ENCODE measurements at regions not wholly inside any gene's neighbourhood (a gene's known extent, or its start where the extent isn't known, plus 50 kb on each side); places are given as distances from the start of the nearest gene placed in this dataset.

DNA sequence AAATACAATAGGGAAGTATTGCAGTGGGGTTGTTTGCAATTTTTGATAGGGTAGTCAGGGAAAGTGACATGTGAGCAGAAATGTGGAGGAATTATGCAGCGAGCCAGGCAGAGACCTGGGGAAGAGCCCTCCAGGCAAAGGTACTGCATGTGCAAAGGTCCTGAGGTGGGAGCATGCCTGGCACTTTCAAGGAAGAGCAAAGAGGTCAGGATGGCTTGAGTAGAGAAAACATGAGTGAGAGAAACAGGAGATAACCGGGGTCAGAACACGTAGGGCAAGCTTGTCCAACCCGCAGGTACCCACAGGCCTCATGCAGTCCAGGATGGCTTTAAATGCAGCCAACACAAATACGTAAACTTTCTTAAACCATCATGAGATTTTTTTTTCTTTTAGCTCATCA lies 71.0 kb downstream of the COQ2 start:
- peaks cover 9% of the 10 kb centered on the region for H3K4me1 Mint-ChIP-seq (ENCODE audit: low read depth)
- H3K36me3 Mint-ChIP-seq (ENCODE audit: low read depth), result no peaks in the 10 kb centered on the region
- H3K27ac Mint-ChIP-seq (ENCODE audit: unreplicated experiment), result no peak overlapping the region
- DNase-seq (ENCODE audit: low spot score), result no peak
- TF ChIP-seq, protein P1, sequence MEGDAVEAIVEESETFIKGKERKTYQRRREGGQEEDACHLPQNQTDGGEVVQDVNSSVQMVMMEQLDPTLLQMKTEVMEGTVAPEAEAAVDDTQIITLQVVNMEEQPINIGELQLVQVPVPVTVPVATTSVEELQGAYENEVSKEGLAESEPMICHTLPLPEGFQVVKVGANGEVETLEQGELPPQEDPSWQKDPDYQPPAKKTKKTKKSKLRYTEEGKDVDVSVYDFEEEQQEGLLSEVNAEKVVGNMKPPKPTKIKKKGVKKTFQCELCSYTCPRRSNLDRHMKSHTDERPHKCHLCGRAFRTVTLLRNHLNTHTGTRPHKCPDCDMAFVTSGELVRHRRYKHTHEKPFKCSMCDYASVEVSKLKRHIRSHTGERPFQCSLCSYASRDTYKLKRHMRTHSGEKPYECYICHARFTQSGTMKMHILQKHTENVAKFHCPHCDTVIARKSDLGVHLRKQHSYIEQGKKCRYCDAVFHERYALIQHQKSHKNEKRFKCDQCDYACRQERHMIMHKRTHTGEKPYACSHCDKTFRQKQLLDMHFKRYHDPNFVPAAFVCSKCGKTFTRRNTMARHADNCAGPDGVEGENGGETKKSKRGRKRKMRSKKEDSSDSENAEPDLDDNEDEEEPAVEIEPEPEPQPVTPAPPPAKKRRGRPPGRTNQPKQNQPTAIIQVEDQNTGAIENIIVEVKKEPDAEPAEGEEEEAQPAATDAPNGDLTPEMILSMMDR (IDR thresholded peaks at IDR 0.05), result no peak
- peaks cover 5% of the 10 kb centered on the region for H3K9me3 Mint-ChIP-seq (ENCODE audit: low read depth)
- no peak overlapping the region for H3K4me3 Mint-ChIP-seq (ENCODE audit: unreplicated experiment)
- H3K27me3 Mint-ChIP-seq (ENCODE audit: low read depth), result no peaks in the 10 kb centered on the region

DNA sequence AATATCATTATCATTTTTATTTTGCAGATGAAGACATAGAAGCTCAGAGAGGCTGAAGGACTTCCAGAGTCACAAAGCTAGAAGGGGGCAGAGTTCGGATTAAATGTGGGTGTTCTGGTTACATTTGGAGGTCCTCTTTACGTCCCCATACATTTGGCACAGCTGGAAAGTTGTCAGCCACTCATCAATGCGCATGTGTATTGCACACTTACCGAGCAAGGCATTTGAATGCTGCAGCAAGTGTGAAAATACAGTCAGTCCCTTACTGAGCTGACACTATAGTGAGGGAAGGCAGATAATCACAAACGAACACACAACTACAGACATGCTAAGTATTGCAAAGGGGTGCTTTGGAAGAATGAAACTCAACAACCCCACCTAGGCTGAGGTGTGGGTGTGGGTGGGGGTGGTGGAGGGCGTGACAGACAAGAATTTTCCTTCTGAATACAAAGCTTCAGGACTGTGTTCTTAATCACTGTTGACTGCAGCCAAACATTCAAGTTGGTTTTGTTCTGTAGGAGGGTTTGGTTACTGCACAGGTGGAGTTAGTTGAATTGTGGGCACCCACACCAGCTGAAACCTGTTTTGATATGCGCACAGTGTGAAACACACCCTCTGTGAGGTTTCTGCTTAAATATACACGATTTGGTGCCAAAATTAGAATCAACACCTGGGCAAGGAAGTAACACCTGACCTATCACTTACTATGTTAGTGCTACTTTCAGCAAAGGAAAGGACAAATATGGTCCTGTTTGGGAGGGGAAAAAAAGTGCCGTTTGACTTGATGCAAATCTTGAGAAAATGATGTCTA lies 72.4 kb downstream of the COQ2 start:
- no peak overlapping the region for H3K27ac Mint-ChIP-seq (ENCODE audit: unreplicated experiment)
- peaks cover 9% of the 10 kb centered on the region for H3K9me3 Mint-ChIP-seq (ENCODE audit: low read depth)
- H3K4me3 Mint-ChIP-seq (ENCODE audit: unreplicated experiment), result no peak overlapping the region
- no peaks in the 10 kb centered on the region for H3K36me3 Mint-ChIP-seq (ENCODE audit: low read depth)
- no peaks in the 10 kb centered on the region for H3K27me3 Mint-ChIP-seq (ENCODE audit: low read depth)
- H3K4me1 Mint-ChIP-seq (ENCODE audit: low read depth), result peaks cover 12% of the 10 kb centered on the region
- DNase-seq (ENCODE audit: low spot score), result no peak
- TF ChIP-seq, protein P1 (IDR thresholded peaks at IDR 0.05), result no peak

DNA sequence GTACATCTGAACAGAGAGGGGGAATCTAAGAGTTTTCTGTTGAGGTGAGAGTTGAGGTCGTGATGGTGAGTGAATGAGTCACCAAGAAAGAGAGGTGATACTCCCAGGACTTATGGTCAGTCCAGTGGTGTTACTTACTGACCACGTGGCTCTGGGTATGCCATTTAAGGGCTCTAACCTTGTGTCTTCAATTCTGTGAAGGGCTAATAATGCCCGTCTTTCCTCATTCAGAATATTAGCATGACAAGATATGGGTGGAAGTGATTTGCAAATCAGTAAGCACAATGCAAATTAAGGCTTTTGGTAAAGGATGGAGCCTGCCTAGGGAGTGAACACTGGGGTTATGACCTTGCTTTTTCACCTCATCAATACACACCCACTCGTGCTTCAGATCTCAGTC lies 75.2 kb downstream of the COQ2 start:
- Mint-ChIP-seq H3K36me3 (ENCODE audit: low read depth) (no peaks in the 10 kb centered on the region), H3K4me1 (ENCODE audit: low read depth) (peaks cover 14% of the 10 kb centered on the region), H3K9me3 (ENCODE audit: low read depth) (peaks cover 9% of the 10 kb centered on the region), H3K27me3 (ENCODE audit: low read depth) (no peaks in the 10 kb centered on the region), H3K27ac (ENCODE audit: unreplicated experiment) (no peak overlapping the region), H3K4me3 (ENCODE audit: unreplicated experiment) (no peak overlapping the region)
- TF ChIP-seq, protein P1 (IDR thresholded peaks at IDR 0.05), result no peak
- no peak for DNase-seq (ENCODE audit: low spot score)

DNA sequence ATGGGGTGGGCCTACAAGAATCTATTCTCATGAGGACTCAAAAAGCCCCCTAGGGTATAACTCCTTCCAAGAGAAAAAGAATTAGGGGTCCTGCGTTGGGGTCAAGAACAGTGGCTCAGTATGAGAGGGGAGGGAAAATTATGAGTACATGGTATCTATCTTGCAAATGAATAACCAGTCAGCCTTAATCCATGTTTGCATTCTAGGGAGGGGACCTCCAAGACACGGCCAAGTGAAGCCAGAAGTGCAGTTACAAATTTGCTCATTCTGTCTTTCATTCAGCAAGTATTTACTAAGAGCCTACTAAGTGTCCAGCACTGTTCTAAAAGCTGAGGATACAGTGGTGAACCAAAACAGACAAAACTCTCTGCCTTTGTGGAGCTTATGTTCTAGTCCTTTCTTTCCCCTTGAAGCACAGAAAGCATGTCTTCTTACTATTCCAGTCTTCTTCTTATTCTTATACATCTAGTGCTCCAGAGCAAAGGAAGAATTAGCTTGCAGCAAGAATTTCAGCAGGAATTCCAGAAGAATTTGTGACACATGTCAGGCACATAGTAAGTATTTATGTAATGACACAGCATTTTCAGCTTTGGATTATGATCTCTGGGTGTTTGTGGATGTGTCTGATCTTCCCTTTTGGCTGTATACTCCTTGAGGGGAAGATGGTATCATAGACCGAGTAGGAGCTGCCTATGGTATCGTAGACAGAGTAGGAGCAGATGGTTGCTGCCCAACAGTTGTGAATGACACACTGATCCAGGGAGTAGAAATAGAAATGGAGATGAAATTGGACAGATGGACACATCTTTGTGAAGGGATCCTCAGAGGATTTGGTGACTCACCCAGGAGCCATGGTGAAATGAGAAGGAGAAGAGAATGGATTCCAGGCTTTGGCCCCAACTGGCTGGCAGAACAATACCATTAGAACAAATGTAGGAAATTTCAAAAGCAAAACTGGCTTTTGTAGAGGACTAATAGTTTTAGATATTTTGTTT lies 75.9 kb downstream of the COQ2 start:
- Mint-ChIP-seq H3K27me3 (ENCODE audit: low read depth) (no peaks in the 10 kb centered on the region), H3K4me1 (ENCODE audit: low read depth) (peaks cover 14% of the 10 kb centered on the region), H3K9me3 (ENCODE audit: low read depth) (peaks cover 9% of the 10 kb centered on the region), H3K36me3 (ENCODE audit: low read depth) (no peaks in the 10 kb centered on the region), H3K27ac (ENCODE audit: unreplicated experiment) (peak overlapping the region; percentile 33), H3K4me3 (ENCODE audit: unreplicated experiment) (no peak overlapping the region)
- TF ChIP-seq, protein P1 (IDR thresholded peaks at IDR 0.05), result no peak
- DNase-seq (ENCODE audit: low spot score), result no peak

DNA sequence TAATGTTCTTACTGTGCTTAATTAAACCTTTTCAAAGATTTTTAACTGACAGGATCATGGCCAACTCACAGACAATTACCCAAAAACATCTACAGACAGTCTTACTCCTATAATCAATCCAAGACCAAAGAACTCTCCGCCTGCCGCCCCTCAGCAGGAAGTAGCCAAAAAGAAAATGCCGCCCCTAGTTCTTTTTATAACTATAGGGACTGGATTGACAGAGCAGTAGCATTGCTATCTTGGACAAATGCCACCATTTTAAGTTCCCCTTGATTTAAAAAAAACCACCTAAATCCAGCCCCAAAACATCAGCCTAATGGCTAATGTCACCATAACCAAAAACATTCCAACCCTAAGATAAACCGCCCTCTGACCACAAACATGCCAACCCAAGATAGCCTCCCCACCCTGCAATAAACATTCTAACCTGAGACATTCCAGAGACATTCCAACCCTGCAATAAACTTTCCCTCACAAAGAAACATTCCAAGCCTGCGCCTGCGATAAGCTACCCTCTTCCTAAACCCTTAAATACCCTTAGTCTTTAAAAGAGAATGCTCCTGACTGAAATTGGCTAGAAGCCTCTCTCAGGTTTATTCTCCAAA lies 77.0 kb downstream of the COQ2 start:
- DNase-seq (ENCODE audit: low spot score), result no peak
- TF ChIP-seq, protein P1 (IDR thresholded peaks at IDR 0.05), result no peak
- peaks cover 14% of the 10 kb centered on the region for H3K4me1 Mint-ChIP-seq (ENCODE audit: low read depth)
- H3K4me3 Mint-ChIP-seq (ENCODE audit: unreplicated experiment), result no peak overlapping the region
- no peaks in the 10 kb centered on the region for H3K36me3 Mint-ChIP-seq (ENCODE audit: low read depth)
- H3K9me3 Mint-ChIP-seq (ENCODE audit: low read depth), result peaks cover 9% of the 10 kb centered on the region
- peak overlapping the region; percentile 33 for H3K27ac Mint-ChIP-seq (ENCODE audit: unreplicated experiment)
- no peaks in the 10 kb centered on the region for H3K27me3 Mint-ChIP-seq (ENCODE audit: low read depth)
